ENCODE measurements at regions not wholly inside any gene's neighbourhood (a gene's known extent, or its start where the extent isn't known, plus 50 kb on each side); places are given as distances from the start of the nearest gene placed in this dataset.
A peak's percentile ranks its signal among the peaks of the same experiment; 100 is the strongest.

DNA sequence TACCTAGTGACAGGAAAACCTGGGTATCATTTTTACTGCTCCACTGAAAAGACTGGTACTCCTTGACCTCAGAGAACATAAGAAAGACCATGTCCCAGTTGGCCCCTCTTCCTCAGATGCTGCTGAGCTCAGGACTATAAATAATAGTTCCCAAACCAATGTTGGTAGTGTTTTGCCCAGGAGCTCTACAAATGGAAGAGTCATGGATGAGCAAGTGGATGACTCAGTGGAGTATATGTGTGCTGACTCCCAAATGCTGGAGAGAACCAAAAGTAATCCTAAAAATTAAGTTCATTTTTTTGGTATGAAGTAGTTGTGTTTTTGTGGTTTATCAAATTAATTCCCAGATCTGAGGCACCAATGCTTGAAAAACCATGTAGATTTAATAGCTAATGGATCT, 482.0 kb downstream of the KCNA4 start:
- H3K27me3 ChIP-seq = no peaks in the 10 kb centered on the region
- no peaks in the 10 kb centered on the region for H3K36me3 ChIP-seq
- H3K9me3 ChIP-seq = no peaks in the 10 kb centered on the region
- no peak overlapping the region for H3K4me3 ChIP-seq
- no peak for TF ChIP-seq CTCF (IDR thresholded peaks at IDR 0.05)
- no peaks in the 10 kb centered on the region for H3K4me1 ChIP-seq
- H3K27ac ChIP-seq = no peak overlapping the region
- DNase-seq (ENCODE audit: low spot score) = no peak

DNA sequence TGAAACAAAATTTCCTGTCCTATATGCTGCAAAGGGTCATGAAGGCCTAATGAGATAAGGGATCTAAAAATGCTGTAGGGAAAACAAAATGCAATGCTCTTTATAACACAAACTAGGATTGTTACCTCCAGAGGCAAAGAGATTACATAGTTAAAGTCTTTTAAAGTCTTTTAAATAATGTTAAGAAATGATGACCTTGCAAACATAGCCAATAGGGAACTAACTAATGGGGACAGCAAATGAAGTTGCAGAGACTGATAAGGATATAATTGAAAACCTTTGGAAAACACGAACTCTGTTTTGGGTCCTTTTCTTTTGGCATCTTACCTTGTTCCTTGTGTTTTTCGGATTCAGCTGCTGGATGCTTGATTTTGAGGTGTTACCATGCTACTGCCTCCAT, 485.9 kb downstream of the KCNA4 start:
- Histone ChIP-seq H3K27ac (no peak overlapping the region), H3K4me1 (no peaks in the 10 kb centered on the region), H3K9me3 (no peaks in the 10 kb centered on the region), H3K27me3 (no peaks in the 10 kb centered on the region), H3K36me3 (no peaks in the 10 kb centered on the region), H3K4me3 (no peak overlapping the region)
- no peak for TF ChIP-seq CTCF (IDR thresholded peaks at IDR 0.05)
- no peak for DNase-seq (ENCODE audit: low spot score)

GRCh38 chr11:29527391-29527936, 489.4 kb downstream of the KCNA4 start:
- Histone ChIP-seq H3K4me1 (no peaks in the 10 kb centered on the region), H3K36me3 (no peaks in the 10 kb centered on the region), H3K9me3 (no peaks in the 10 kb centered on the region), H3K27me3 (no peaks in the 10 kb centered on the region), H3K27ac (no peak overlapping the region), H3K4me3 (no peak overlapping the region)
- DNase-seq (ENCODE audit: low spot score) = no peak
- peak in 1 of 2 donors; percentile 47 for TF ChIP-seq CTCF (IDR thresholded peaks at IDR 0.05)

GRCh38 chr11:29518389-29519174, 498.2 kb downstream of the KCNA4 start:
- H3K27ac ChIP-seq = no peak overlapping the region
- no peak for DNase-seq (ENCODE audit: low spot score)
- no peak for TF ChIP-seq CTCF (IDR thresholded peaks at IDR 0.05)
- H3K36me3 ChIP-seq = no peaks in the 10 kb centered on the region
- H3K9me3 ChIP-seq = no peaks in the 10 kb centered on the region
- H3K4me3 ChIP-seq = no peak overlapping the region
- H3K4me1 ChIP-seq = no peaks in the 10 kb centered on the region
- H3K27me3 ChIP-seq = no peaks in the 10 kb centered on the region

DNA sequence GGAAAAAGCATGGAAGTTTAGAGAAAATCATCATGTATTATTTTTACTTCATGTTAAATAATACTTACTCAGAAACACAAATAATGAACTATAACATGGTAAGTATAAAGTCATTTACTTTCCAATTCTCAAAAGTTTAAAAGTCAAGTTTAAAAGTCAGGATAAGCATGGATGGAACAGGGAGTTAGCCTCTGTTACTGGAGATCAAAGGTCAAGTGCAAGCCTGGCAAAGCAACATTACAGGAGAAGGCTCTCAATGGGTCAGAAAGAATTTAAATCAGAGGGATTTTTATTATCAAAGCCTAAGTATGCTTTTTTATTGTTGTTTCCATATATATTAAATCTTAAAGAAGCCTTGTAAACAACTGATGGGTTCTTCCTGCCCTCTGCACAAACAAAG, 505.4 kb downstream of the KCNA4 start:
- H3K36me3 ChIP-seq = no peaks in the 10 kb centered on the region
- TF ChIP-seq CTCF (IDR thresholded peaks at IDR 0.05) = no peak
- no peak for DNase-seq (ENCODE audit: low spot score)
- no peaks in the 10 kb centered on the region for H3K9me3 ChIP-seq
- no peaks in the 10 kb centered on the region for H3K4me1 ChIP-seq
- H3K27ac ChIP-seq = no peak overlapping the region
- H3K27me3 ChIP-seq = no peaks in the 10 kb centered on the region
- H3K4me3 ChIP-seq = no peak overlapping the region

- no peaks in the 10 kb centered on the region for H3K9me3 ChIP-seq
- no peak for DNase-seq (ENCODE audit: low spot score)
Observed at GRCh38 chr11:29507376-29507775, 509.5 kb downstream of the KCNA4 start.

More at GRCh38 chr11:29507376-29507775, 509.5 kb downstream of the KCNA4 start:
- Histone ChIP-seq H3K4me3 (no peak overlapping the region), H3K4me1 (no peaks in the 10 kb centered on the region), H3K36me3 (no peaks in the 10 kb centered on the region), H3K27me3 (no peaks in the 10 kb centered on the region), H3K27ac (no peak overlapping the region)
- no peak for TF ChIP-seq CTCF (IDR thresholded peaks at IDR 0.05)

Data from right atrium auricular region (tissue), 2 donors.